PFSK-1 (cell line): ENCODE measurements at regions not wholly inside any gene's neighbourhood (a gene's known extent, or its start where the extent isn't known, plus 50 kb on each side); places are given as distances from the start of the nearest gene placed in this dataset.

Experiments used
- FOXP2 ChIP-seq: optimal IDR thresholded peaks from 2 replicates; pipeline ENCODE3; 2011; ENCODE audit warnings: borderline replicate concordance, control low read depth, inconsistent platforms; ENCODE audit not compliant: insufficient read depth; ENCODE audit errors: extremely low read length, extremely low read depth
- POLR2AphosphoS5 ChIP-seq: IDR thresholded peaks from 2 replicates; pipeline ENCODE4 v1.6.1; 2012; ENCODE audit warnings: low read depth, mild to moderate bottlenecking, control low read depth, low read length, moderate library complexity
- SIN3A ChIP-seq: IDR thresholded peaks from 2 replicates; pipeline ENCODE4 v1.6.1; 2012; ENCODE audit warnings: mild to moderate bottlenecking, low read length, moderate library complexity, borderline replicate concordance; ENCODE audit not compliant: insufficient read depth
- TAF1 ChIP-seq: IDR thresholded peaks from 2 replicates; pipeline ENCODE4 v1.6.1; 2012; ENCODE audit warnings: low read length, control low read depth, borderline replicate concordance; ENCODE audit not compliant: insufficient read depth
- TF ChIP-seq, protein P1 (sequence below), 2 experiments: IDR thresholded peaks; 2 replicates each; pipeline versions ENCODE4 v1.6.1 to v1.8.0; 2011 to 2012; ENCODE audit warnings: low read depth in 2 of 2, low read length in 2 of 2, control low read depth in 1 of 2, inconsistent platforms in 1 of 2, mild to moderate bottlenecking in 1 of 2, moderate library complexity in 1 of 2; ENCODE audit not compliant: insufficient read depth in 1 of 2

DNA sequence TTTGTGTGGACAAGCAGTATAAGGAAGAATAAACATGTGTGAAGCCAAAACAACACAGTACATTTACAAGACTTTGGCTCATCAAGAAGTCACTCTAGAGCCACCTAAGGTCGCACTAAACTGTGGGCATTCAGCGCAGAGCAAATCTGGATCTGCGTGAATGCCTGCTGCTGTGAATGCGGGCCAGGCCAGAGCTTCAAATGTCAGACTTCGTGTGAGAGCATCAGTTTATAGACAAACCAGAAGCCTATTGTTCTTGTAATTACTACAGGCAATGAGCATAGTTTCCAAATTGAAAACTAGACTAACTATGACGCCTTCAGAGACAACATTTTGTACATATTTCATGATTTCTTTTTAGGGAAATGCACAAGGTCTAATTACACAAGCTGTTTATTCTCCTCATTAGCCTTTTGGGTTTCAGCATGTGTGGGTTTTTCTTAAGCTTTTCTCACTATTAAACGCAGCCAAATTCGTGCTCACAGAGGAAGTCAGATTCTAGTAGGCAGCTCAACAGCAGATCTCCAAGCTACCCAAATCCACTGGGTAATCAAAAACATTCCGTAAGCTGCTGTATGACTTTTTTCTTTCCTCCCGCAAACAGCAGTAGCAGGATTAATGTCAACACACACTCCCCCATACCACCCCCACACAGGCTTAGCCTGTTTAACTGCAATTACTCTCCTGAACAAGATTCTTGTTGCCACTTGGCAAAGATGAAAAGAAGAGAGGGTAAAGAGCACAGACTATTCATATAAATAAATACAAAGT, 84.5 kb upstream of the SETMAR start:
- TF ChIP-seq FOXP2 (no peak), TAF1 (no peak), POLR2AphosphoS5 (no peak), SIN3A (no peak)
- TF ChIP-seq, protein P1, sequence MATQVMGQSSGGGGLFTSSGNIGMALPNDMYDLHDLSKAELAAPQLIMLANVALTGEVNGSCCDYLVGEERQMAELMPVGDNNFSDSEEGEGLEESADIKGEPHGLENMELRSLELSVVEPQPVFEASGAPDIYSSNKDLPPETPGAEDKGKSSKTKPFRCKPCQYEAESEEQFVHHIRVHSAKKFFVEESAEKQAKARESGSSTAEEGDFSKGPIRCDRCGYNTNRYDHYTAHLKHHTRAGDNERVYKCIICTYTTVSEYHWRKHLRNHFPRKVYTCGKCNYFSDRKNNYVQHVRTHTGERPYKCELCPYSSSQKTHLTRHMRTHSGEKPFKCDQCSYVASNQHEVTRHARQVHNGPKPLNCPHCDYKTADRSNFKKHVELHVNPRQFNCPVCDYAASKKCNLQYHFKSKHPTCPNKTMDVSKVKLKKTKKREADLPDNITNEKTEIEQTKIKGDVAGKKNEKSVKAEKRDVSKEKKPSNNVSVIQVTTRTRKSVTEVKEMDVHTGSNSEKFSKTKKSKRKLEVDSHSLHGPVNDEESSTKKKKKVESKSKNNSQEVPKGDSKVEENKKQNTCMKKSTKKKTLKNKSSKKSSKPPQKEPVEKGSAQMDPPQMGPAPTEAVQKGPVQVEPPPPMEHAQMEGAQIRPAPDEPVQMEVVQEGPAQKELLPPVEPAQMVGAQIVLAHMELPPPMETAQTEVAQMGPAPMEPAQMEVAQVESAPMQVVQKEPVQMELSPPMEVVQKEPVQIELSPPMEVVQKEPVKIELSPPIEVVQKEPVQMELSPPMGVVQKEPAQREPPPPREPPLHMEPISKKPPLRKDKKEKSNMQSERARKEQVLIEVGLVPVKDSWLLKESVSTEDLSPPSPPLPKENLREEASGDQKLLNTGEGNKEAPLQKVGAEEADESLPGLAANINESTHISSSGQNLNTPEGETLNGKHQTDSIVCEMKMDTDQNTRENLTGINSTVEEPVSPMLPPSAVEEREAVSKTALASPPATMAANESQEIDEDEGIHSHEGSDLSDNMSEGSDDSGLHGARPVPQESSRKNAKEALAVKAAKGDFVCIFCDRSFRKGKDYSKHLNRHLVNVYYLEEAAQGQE (IDR thresholded peaks at IDR 0.05; ENCODE audit: insufficient read depth in 1 of 2, low read depth in 2 of 2, low read length in 2 of 2) = no peak

DNA sequence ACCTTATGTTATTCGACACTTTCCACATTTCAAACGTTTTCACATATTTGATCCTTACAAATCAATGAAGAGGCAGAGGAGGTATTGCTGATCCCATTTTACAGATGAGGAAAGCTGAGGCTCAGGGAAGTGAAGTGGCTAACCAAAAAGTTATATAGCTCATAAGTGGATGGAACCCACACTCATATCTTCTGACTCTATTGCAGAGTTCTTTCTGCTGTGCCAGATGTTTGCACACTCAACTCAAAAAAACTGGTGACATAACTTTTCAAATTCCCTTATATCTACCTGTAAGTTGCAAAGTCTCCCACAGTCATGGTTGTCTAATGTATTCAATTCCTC, 84.0 kb upstream of the SETMAR start:
- TF ChIP-seq, protein P1 (IDR thresholded peaks at IDR 0.05; ENCODE audit: insufficient read depth in 1 of 2, low read depth in 2 of 2, low read length in 2 of 2) = no peak
- TF ChIP-seq FOXP2 (no peak), TAF1 (no peak), SIN3A (no peak), POLR2AphosphoS5 (no peak)

DNA sequence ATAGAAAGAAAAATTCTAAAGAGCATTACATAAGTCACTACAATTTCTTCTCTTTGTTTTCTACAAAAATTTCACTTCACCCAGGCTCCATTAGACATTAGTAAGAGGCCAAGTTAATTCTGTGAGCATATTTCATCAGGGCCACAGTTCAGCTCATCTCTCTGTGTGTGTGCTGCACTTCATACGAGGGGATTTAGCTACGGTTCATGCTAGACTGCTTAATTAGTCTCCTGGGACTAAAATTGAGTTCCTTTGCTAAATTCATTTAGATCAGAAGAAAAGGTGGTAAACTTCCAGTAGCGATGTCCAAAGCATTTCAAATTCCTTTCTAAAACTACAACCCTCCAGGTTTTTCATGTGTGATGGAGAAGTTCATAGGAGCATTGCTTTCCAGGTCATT, 83.1 kb upstream of the SETMAR start:
- TF ChIP-seq SIN3A (no peak), FOXP2 (no peak), TAF1 (no peak), POLR2AphosphoS5 (no peak)
- TF ChIP-seq, protein P1 (IDR thresholded peaks at IDR 0.05; ENCODE audit: insufficient read depth in 1 of 2, low read depth in 2 of 2, low read length in 2 of 2) = no peak

DNA sequence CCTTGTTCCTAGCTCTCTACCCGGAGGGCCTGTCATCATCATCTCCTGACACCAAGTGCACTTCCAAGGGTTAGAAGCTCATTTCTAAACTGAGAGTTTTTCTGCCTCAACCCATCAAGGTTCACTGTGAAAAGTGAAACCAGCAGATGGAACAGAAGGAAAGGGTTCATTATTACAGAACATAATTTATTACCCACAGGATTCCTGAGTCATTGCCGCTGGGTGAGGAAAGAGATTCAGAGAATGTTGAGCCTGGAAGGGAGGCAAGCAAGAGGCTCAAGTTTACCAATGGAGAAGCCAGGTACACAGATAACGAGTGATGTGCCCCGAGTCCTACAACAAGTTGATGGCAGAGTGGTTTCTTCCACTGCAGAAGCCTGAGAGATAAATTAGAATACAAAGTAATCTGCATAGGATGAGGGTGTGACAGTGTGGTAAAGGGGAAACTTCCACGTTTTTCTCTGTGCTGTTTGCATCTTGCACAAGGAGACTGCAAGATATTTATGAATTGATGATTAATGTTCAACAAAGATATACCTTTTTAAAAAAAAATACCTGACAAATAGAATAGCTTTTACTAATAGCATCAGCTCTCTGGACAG, 80.5 kb upstream of the SETMAR start:
- TF ChIP-seq, protein P1 (IDR thresholded peaks at IDR 0.05; ENCODE audit: insufficient read depth in 1 of 2, low read depth in 2 of 2, low read length in 2 of 2) = no peak
- no peak for TF ChIP-seq FOXP2
- no peak for TF ChIP-seq TAF1
- TF ChIP-seq POLR2AphosphoS5 = no peak
- no peak for TF ChIP-seq SIN3A
